ENCODE measurements at regions not wholly inside any gene's neighbourhood (a gene's known extent, or its start where the extent isn't known, plus 50 kb on each side); places are given as distances from the start of the nearest gene placed in this dataset.
A peak's percentile ranks its signal among the peaks of the same experiment; 100 is the strongest.
"Not testable (repeated sequence)": the region's sequence is repeated elsewhere in the genome, so short reads cannot be mapped to it uniquely, and the experiment has no call there.

- H4K20me1 ChIP-seq (ENCODE audit: insufficient read depth, low read length); H3K27me3 ChIP-seq (ENCODE audit: insufficient read depth, low read length): not testable (repeated sequence)
These were observed 1245.1 kb downstream of the RPIA start for GRCh38 chr2:89936559-89936958.

GRCh38 chr2:89938756-89939155 is 1247.3 kb downstream of the RPIA start:
- not testable (repeated sequence) for H3K27ac ChIP-seq (ENCODE audit: low read depth, low read length, poor library complexity, severe bottlenecking); H3K36me3 ChIP-seq (ENCODE audit: insufficient read depth, low read length)

More at GRCh38 chr2:89936559-89936958, 1245.1 kb downstream of the RPIA start:
- H3K9me3 ChIP-seq (ENCODE audit: low read length); H3K9ac ChIP-seq (ENCODE audit: low read length); H2AFZ ChIP-seq (ENCODE audit: low read length); H3F3A ChIP-seq (ENCODE audit: insufficient read depth, low read length); H3K9me2 ChIP-seq (ENCODE audit: low read depth, low read length); H3K79me2 ChIP-seq (ENCODE audit: insufficient read depth, low read length); H3K36me3 ChIP-seq (ENCODE audit: insufficient read depth, low read length): not testable (repeated sequence)
- Histone ChIP-seq H3K4me2 (ENCODE audit: low read length) (peak overlapping the region; percentile 61), H3K4me3 (ENCODE audit: low read depth, low read length, poor library complexity, severe bottlenecking) (peak overlapping the region; percentile 48), H3K27ac (ENCODE audit: low read depth, low read length, poor library complexity, severe bottlenecking) (peak overlapping the region; percentile 66), H3K4me1 (ENCODE audit: insufficient read depth, low read length, severe bottlenecking) (peaks cover 32% of the 10 kb centered on the region)

GRCh38 chr2:89944267-89944666 is 1252.8 kb downstream of the RPIA start:
- not testable (repeated sequence) for H3K4me2 ChIP-seq (ENCODE audit: low read length); H3K79me2 ChIP-seq (ENCODE audit: insufficient read depth, low read length); H3K9me3 ChIP-seq (ENCODE audit: low read length); H3K27ac ChIP-seq (ENCODE audit: low read depth, low read length, poor library complexity, severe bottlenecking); H3F3A ChIP-seq (ENCODE audit: insufficient read depth, low read length); H2AFZ ChIP-seq (ENCODE audit: low read length); H3K9me2 ChIP-seq (ENCODE audit: low read depth, low read length); H3K36me3 ChIP-seq (ENCODE audit: insufficient read depth, low read length); H3K9ac ChIP-seq (ENCODE audit: low read length); H4K20me1 ChIP-seq (ENCODE audit: insufficient read depth, low read length); H3K27me3 ChIP-seq (ENCODE audit: insufficient read depth, low read length); H3K4me3 ChIP-seq (ENCODE audit: low read depth, low read length, poor library complexity, severe bottlenecking)
- H3K4me1 ChIP-seq (ENCODE audit: insufficient read depth, low read length, severe bottlenecking) = peaks cover 14% of the 10 kb centered on the region

More at GRCh38 chr2:89938756-89939155, 1247.3 kb downstream of the RPIA start:
- not testable (repeated sequence) for H3K9me2 ChIP-seq (ENCODE audit: low read depth, low read length); H3F3A ChIP-seq (ENCODE audit: insufficient read depth, low read length); H3K9ac ChIP-seq (ENCODE audit: low read length); H3K79me2 ChIP-seq (ENCODE audit: insufficient read depth, low read length); H3K9me3 ChIP-seq (ENCODE audit: low read length); H3K4me2 ChIP-seq (ENCODE audit: low read length); H2AFZ ChIP-seq (ENCODE audit: low read length); H3K4me3 ChIP-seq (ENCODE audit: low read depth, low read length, poor library complexity, severe bottlenecking); H4K20me1 ChIP-seq (ENCODE audit: insufficient read depth, low read length); H3K27me3 ChIP-seq (ENCODE audit: insufficient read depth, low read length)
- TF ChIP-seq CTCF (IDR thresholded peaks at IDR 0.05; ENCODE audit: low read length) = peak; percentile 56
- peaks cover 32% of the 10 kb centered on the region for H3K4me1 ChIP-seq (ENCODE audit: insufficient read depth, low read length, severe bottlenecking)

- not testable (repeated sequence) for H3K9me3 ChIP-seq (ENCODE audit: low read length); H3K27me3 ChIP-seq (ENCODE audit: insufficient read depth, low read length); H4K20me1 ChIP-seq (ENCODE audit: insufficient read depth, low read length); H2AFZ ChIP-seq (ENCODE audit: low read length); H3K27ac ChIP-seq (ENCODE audit: low read depth, low read length, poor library complexity, severe bottlenecking); H3K4me3 ChIP-seq (ENCODE audit: low read depth, low read length, poor library complexity, severe bottlenecking); H3K36me3 ChIP-seq (ENCODE audit: insufficient read depth, low read length); H3K9ac ChIP-seq (ENCODE audit: low read length); H3K4me2 ChIP-seq (ENCODE audit: low read length); H3F3A ChIP-seq (ENCODE audit: insufficient read depth, low read length); H3K9me2 ChIP-seq (ENCODE audit: low read depth, low read length); H3K79me2 ChIP-seq (ENCODE audit: insufficient read depth, low read length)
- peaks cover 14% of the 10 kb centered on the region for H3K4me1 ChIP-seq (ENCODE audit: insufficient read depth, low read length, severe bottlenecking)
These were observed 1253.6 kb downstream of the RPIA start for GRCh38 chr2:89945004-89945616.

- not testable (repeated sequence) for H3K79me2 ChIP-seq (ENCODE audit: insufficient read depth, low read length); H3K36me3 ChIP-seq (ENCODE audit: insufficient read depth, low read length); H3K27me3 ChIP-seq (ENCODE audit: insufficient read depth, low read length); H3K9me2 ChIP-seq (ENCODE audit: low read depth, low read length); H2AFZ ChIP-seq (ENCODE audit: low read length); H4K20me1 ChIP-seq (ENCODE audit: insufficient read depth, low read length); H3K9me3 ChIP-seq (ENCODE audit: low read length); H3F3A ChIP-seq (ENCODE audit: insufficient read depth, low read length)
- H3K27ac ChIP-seq (ENCODE audit: low read depth, low read length, poor library complexity, severe bottlenecking) = peak overlapping the region; percentile 61
- H3K4me3 ChIP-seq (ENCODE audit: low read depth, low read length, poor library complexity, severe bottlenecking) = peak overlapping the region; percentile 58
- H3K4me2 ChIP-seq (ENCODE audit: low read length) = peak overlapping the region; percentile 74
- H3K9ac ChIP-seq (ENCODE audit: low read length) = peak overlapping the region; percentile 60; the same call in 1 of the 2 replicates
- H3K4me1 ChIP-seq (ENCODE audit: insufficient read depth, low read length, severe bottlenecking) = peaks cover 14% of the 10 kb centered on the region
These were observed 1255.8 kb downstream of the RPIA start for GRCh38 chr2:89947208-89947815.

- H3K79me2 ChIP-seq (ENCODE audit: insufficient read depth, low read length); H3F3A ChIP-seq (ENCODE audit: insufficient read depth, low read length); H3K9me2 ChIP-seq (ENCODE audit: low read depth, low read length); H4K20me1 ChIP-seq (ENCODE audit: insufficient read depth, low read length); H3K9me3 ChIP-seq (ENCODE audit: low read length); H2AFZ ChIP-seq (ENCODE audit: low read length); H3K36me3 ChIP-seq (ENCODE audit: insufficient read depth, low read length); H3K27me3 ChIP-seq (ENCODE audit: insufficient read depth, low read length): not testable (repeated sequence)
- Histone ChIP-seq H3K4me3 (ENCODE audit: low read depth, low read length, poor library complexity, severe bottlenecking) (peak overlapping the region; percentile 58), H3K4me1 (ENCODE audit: insufficient read depth, low read length, severe bottlenecking) (peaks cover 14% of the 10 kb centered on the region), H3K27ac (ENCODE audit: low read depth, low read length, poor library complexity, severe bottlenecking) (peak overlapping the region; percentile 61), H3K4me2 (ENCODE audit: low read length) (peak overlapping the region; percentile 74), H3K9ac (ENCODE audit: low read length) (peak overlapping the region; percentile 60; the same call in 1 of the 2 replicates)
These were observed 1256.6 kb downstream of the RPIA start for GRCh38 chr2:89948102-89948501.

GRCh38 chr2:89950807-89951206 is 1259.3 kb downstream of the RPIA start:
- H3K9me2 ChIP-seq (ENCODE audit: low read depth, low read length); H3K36me3 ChIP-seq (ENCODE audit: insufficient read depth, low read length); H2AFZ ChIP-seq (ENCODE audit: low read length); H3K27me3 ChIP-seq (ENCODE audit: insufficient read depth, low read length); H3K9ac ChIP-seq (ENCODE audit: low read length); H3K9me3 ChIP-seq (ENCODE audit: low read length); H3K27ac ChIP-seq (ENCODE audit: low read depth, low read length, poor library complexity, severe bottlenecking); H3K4me2 ChIP-seq (ENCODE audit: low read length); H3F3A ChIP-seq (ENCODE audit: insufficient read depth, low read length); H3K79me2 ChIP-seq (ENCODE audit: insufficient read depth, low read length); H3K4me3 ChIP-seq (ENCODE audit: low read depth, low read length, poor library complexity, severe bottlenecking); H4K20me1 ChIP-seq (ENCODE audit: insufficient read depth, low read length): not testable (repeated sequence)
- H3K4me1 ChIP-seq (ENCODE audit: insufficient read depth, low read length, severe bottlenecking) = peaks cover 14% of the 10 kb centered on the region
